ENCODE measurements at regions not wholly inside any gene's neighbourhood (a gene's known extent, or its start where the extent isn't known, plus 50 kb on each side); places are given as distances from the start of the nearest gene placed in this dataset.

- no peak for DNase-seq (ENCODE audit: low read depth)
- in situ Hi-C loops (cut with HindIII; ENCODE audit: low pct_unique_long_range_greater_than_20kb, low sequenced_read_pairs): no loop called here
These were observed 194.7 kb upstream of the RREB1 start for GRCh38 chr6:6912817-6913744.

GRCh38 chr6:6915219-6915618, 192.5 kb upstream of the RREB1 start:
- no peak for DNase-seq (ENCODE audit: low read depth)
- in situ Hi-C loops (cut with HindIII; ENCODE audit: low pct_unique_long_range_greater_than_20kb, low sequenced_read_pairs): no loop called here

GRCh38 chr6:6915813-6916547, 191.8 kb upstream of the RREB1 start:
- DNase-seq (ENCODE audit: low read depth): no peak
- in situ Hi-C loops (cut with HindIII; ENCODE audit: low pct_unique_long_range_greater_than_20kb, low sequenced_read_pairs): no loop called here

- DNase-seq (ENCODE audit: low read depth): no peak
- in situ Hi-C loops (cut with HindIII; ENCODE audit: low pct_unique_long_range_greater_than_20kb, low sequenced_read_pairs): no loop called here
These were observed 191.2 kb upstream of the RREB1 start for GRCh38 chr6:6916598-6916997.

- in situ Hi-C loops (cut with HindIII; ENCODE audit: low pct_unique_long_range_greater_than_20kb, low sequenced_read_pairs): no loop called here
These were observed 189.4 kb upstream of the RREB1 start for GRCh38 chr6:6918216-6918983.

GRCh38 chr6:6919173-6919572, 188.6 kb upstream of the RREB1 start:
- DNase-seq (ENCODE audit: low read depth): no peak
- in situ Hi-C loops (cut with HindIII; ENCODE audit: low pct_unique_long_range_greater_than_20kb, low sequenced_read_pairs): no loop called here

More at GRCh38 chr6:6918216-6918983, 189.4 kb upstream of the RREB1 start:
- peak; percentile 26 for DNase-seq (ENCODE audit: low read depth)

GRCh38 chr6:6920114-6920986, 187.4 kb upstream of the RREB1 start:
- no peak for DNase-seq (ENCODE audit: low read depth)
- in situ Hi-C loops (cut with HindIII; ENCODE audit: low pct_unique_long_range_greater_than_20kb, low sequenced_read_pairs): no loop called here

GRCh38 chr6:6920987-6921313, 186.8 kb upstream of the RREB1 start:
- no peak for DNase-seq (ENCODE audit: low read depth)
- in situ Hi-C loops (cut with HindIII; ENCODE audit: low pct_unique_long_range_greater_than_20kb, low sequenced_read_pairs): no loop called here

- in situ Hi-C loops (cut with HindIII; ENCODE audit: low pct_unique_long_range_greater_than_20kb, low sequenced_read_pairs): no loop called here
- no peak for DNase-seq (ENCODE audit: low read depth)
These were observed 185.6 kb upstream of the RREB1 start for GRCh38 chr6:6922166-6922565.

GRCh38 chr6:6923605-6924004, 184.2 kb upstream of the RREB1 start:
- no peak for DNase-seq (ENCODE audit: low read depth)
- in situ Hi-C loops (cut with HindIII; ENCODE audit: low pct_unique_long_range_greater_than_20kb, low sequenced_read_pairs): no loop called here

- in situ Hi-C loops (cut with HindIII; ENCODE audit: low pct_unique_long_range_greater_than_20kb, low sequenced_read_pairs): no loop called here
- DNase-seq (ENCODE audit: low read depth): no peak
These were observed 183.1 kb upstream of the RREB1 start for GRCh38 chr6:6924708-6925107.

- DNase-seq (ENCODE audit: low read depth): no peak
- in situ Hi-C loops (cut with HindIII; ENCODE audit: low pct_unique_long_range_greater_than_20kb, low sequenced_read_pairs): no loop called here
These were observed 182.2 kb upstream of the RREB1 start for GRCh38 chr6:6925391-6926164.

GRCh38 chr6:6926856-6927255, 180.9 kb upstream of the RREB1 start:
- in situ Hi-C loops (cut with HindIII; ENCODE audit: low pct_unique_long_range_greater_than_20kb, low sequenced_read_pairs): no loop called here
- no peak for DNase-seq (ENCODE audit: low read depth)

- DNase-seq (ENCODE audit: low read depth): no peak
- in situ Hi-C loops (cut with HindIII; ENCODE audit: low pct_unique_long_range_greater_than_20kb, low sequenced_read_pairs): no loop called here
These were observed 180.0 kb upstream of the RREB1 start for GRCh38 chr6:6927521-6928361.

GRCh38 chr6:6930223-6930880, 177.4 kb upstream of the RREB1 start:
- in situ Hi-C loops (cut with HindIII; ENCODE audit: low pct_unique_long_range_greater_than_20kb, low sequenced_read_pairs): no loop called here
- DNase-seq (ENCODE audit: low read depth): peak; percentile 8
